Suprapubic skin (tissue), 4 donors: ENCODE measurements at regions not wholly inside any gene's neighbourhood (a gene's known extent, or its start where the extent isn't known, plus 50 kb on each side); places are given as distances from the start of the nearest gene placed in this dataset.

Experiments
- POLR2A ChIP-seq, 2 donors: fragments of 450-650 bp; IDR thresholded peaks; one replicate each; pipeline ENCODE4 v1.6.1; 2017; ENCODE audit warnings: antibody characterized with exemption in 2 of 2, mild to moderate bottlenecking in 2 of 2, moderate library complexity in 2 of 2
- POLR2AphosphoS5 ChIP-seq, 3 donors: sonication (generic); formaldehyde crosslinking; IDR thresholded peaks; one replicate each; pipeline ENCODE4 v1.6.1; 2017; ENCODE audit warnings: antibody characterized with exemption in 3 of 3
- TF ChIP-seq, protein P1 (sequence below), 2 donors: fragments of 200-600 bp in 1 of 2; fragments of 450-650 bp in 1 of 2; sonication (generic) in 1 of 2; IDR thresholded peaks; one replicate each; pipeline ENCODE4 v1.5.1; 2016 to 2019; ENCODE audit warnings: antibody characterized with exemption in 2 of 2, mild to moderate bottlenecking in 1 of 2, moderate library complexity in 1 of 2

- TF ChIP-seq POLR2A (IDR thresholded peaks at IDR 0.05) (no peak), POLR2AphosphoS5 (IDR thresholded peaks at IDR 0.05) (no peak)
- TF ChIP-seq, protein P1, sequence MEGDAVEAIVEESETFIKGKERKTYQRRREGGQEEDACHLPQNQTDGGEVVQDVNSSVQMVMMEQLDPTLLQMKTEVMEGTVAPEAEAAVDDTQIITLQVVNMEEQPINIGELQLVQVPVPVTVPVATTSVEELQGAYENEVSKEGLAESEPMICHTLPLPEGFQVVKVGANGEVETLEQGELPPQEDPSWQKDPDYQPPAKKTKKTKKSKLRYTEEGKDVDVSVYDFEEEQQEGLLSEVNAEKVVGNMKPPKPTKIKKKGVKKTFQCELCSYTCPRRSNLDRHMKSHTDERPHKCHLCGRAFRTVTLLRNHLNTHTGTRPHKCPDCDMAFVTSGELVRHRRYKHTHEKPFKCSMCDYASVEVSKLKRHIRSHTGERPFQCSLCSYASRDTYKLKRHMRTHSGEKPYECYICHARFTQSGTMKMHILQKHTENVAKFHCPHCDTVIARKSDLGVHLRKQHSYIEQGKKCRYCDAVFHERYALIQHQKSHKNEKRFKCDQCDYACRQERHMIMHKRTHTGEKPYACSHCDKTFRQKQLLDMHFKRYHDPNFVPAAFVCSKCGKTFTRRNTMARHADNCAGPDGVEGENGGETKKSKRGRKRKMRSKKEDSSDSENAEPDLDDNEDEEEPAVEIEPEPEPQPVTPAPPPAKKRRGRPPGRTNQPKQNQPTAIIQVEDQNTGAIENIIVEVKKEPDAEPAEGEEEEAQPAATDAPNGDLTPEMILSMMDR (IDR thresholded peaks at IDR 0.05): no peak
These were observed 67.3 kb upstream of the HHIP start for GRCh38 chr4:144578681-144579080.
